ENCODE measurements at regions not wholly inside any gene's neighbourhood (a gene's known extent, or its start where the extent isn't known, plus 50 kb on each side); places are given as distances from the start of the nearest gene placed in this dataset.

- H3K27ac ChIP-seq: no peak overlapping the region
- no peak for TF ChIP-seq CTCF (conservative IDR thresholded peaks at IDR 0.05; ENCODE audit: low read depth)
- ChIA-PET POLR2A (ENCODE audit: low non-redundant PET) (no interaction called here), CTCF (no interaction called here)
- DNase-seq (ENCODE audit: low spot score): no peak
Measured at GRCh38 chr18:70662588-70662987, 373.7 kb downstream of the SOCS6 start.

- no peak overlapping the region for H3K27ac ChIP-seq
- POLR2A ChIA-PET (ENCODE audit: low non-redundant PET): no interaction called here
Measured at GRCh38 chr18:70659036-70659925, 370.4 kb downstream of the SOCS6 start.

GRCh38 chr18:70653671-70654070, 364.8 kb downstream of the SOCS6 start:
- ChIA-PET CTCF (no interaction called here), POLR2A (ENCODE audit: low non-redundant PET) (no interaction called here)
- H3K27ac ChIP-seq: no peak overlapping the region
- DNase-seq (ENCODE audit: low spot score): no peak
- TF ChIP-seq CTCF (conservative IDR thresholded peaks at IDR 0.05; ENCODE audit: low read depth): no peak

More at GRCh38 chr18:70659036-70659925, 370.4 kb downstream of the SOCS6 start:
- DNase-seq (ENCODE audit: low spot score): no peak
- CTCF ChIA-PET: interaction anchor here (0.5 kb wide), 1 partner anchor 1867 kb away, joined by 5 read pairs; no protein-coding TSS in a partner anchor
- TF ChIP-seq CTCF (conservative IDR thresholded peaks at IDR 0.05; ENCODE audit: low read depth): no peak

- no peak overlapping the region for H3K27ac ChIP-seq
- POLR2A ChIA-PET (ENCODE audit: low non-redundant PET): no interaction called here
- CTCF ChIA-PET: no interaction called here
- DNase-seq (ENCODE audit: low spot score): no peak
- TF ChIP-seq CTCF (conservative IDR thresholded peaks at IDR 0.05; ENCODE audit: low read depth): no peak
Measured at GRCh38 chr18:70650878-70651277, 362.0 kb downstream of the SOCS6 start.

- ChIA-PET CTCF (no interaction called here), POLR2A (ENCODE audit: low non-redundant PET) (no interaction called here)
- TF ChIP-seq CTCF (conservative IDR thresholded peaks at IDR 0.05; ENCODE audit: low read depth): no peak
- DNase-seq (ENCODE audit: low spot score): no peak
- H3K27ac ChIP-seq: no peak overlapping the region
Measured at GRCh38 chr18:70649683-70650082, 360.8 kb downstream of the SOCS6 start.

- CTCF ChIA-PET: no interaction called here
Measured at GRCh38 chr18:70645971-70646370, 357.1 kb downstream of the SOCS6 start.

More at GRCh38 chr18:70645971-70646370, 357.1 kb downstream of the SOCS6 start:
- DNase-seq (ENCODE audit: low spot score): no peak
- POLR2A ChIA-PET (ENCODE audit: low non-redundant PET): no interaction called here
- no peak for TF ChIP-seq CTCF (conservative IDR thresholded peaks at IDR 0.05; ENCODE audit: low read depth)
- no peak overlapping the region for H3K27ac ChIP-seq
